ENCODE measurements at regions not wholly inside any gene's neighbourhood (a gene's known extent, or its start where the extent isn't known, plus 50 kb on each side); places are given as distances from the start of the nearest gene placed in this dataset.
"Not testable (repeated sequence)": the region's sequence is repeated elsewhere in the genome, so short reads cannot be mapped to it uniquely, and the experiment has no call there.

- H3K27me3 ChIP-seq; DNase-seq (ENCODE audit: low spot score); H3K36me3 ChIP-seq; H3K4me3 ChIP-seq; H3K4me1 ChIP-seq; H3K9me3 ChIP-seq; H3K27ac ChIP-seq: not testable (repeated sequence)
Measured at GRCh38 chr18:977732-978131, 73.1 kb downstream of the ADCYAP1 start.

GRCh38 chr18:980586-980985, 75.9 kb downstream of the ADCYAP1 start:
- no peaks in the 10 kb centered on the region for H3K36me3 ChIP-seq
- no peak for DNase-seq (ENCODE audit: low spot score)
- no peaks in the 10 kb centered on the region for H3K27me3 ChIP-seq
- peaks cover 0 to 9% of the 10 kb centered on the region in 2 donors for H3K9me3 ChIP-seq
- no peak overlapping the region for H3K4me3 ChIP-seq
- H3K27ac ChIP-seq, result no peak overlapping the region
- TF ChIP-seq CTCF (IDR thresholded peaks at IDR 0.05), result no peak
- H3K4me1 ChIP-seq, result peaks cover 0 to 1% of the 10 kb centered on the region in 2 donors

- DNase-seq (ENCODE audit: low spot score), result no peak
- no peaks in the 10 kb centered on the region for H3K27me3 ChIP-seq
- peaks cover 0 to 11% of the 10 kb centered on the region in 2 donors for H3K4me1 ChIP-seq
- H3K36me3 ChIP-seq, result no peaks in the 10 kb centered on the region
- no peak for TF ChIP-seq CTCF (IDR thresholded peaks at IDR 0.05)
- no peak overlapping the region for H3K27ac ChIP-seq
- no peak overlapping the region for H3K4me3 ChIP-seq
- H3K9me3 ChIP-seq, result peaks cover 0 to 9% of the 10 kb centered on the region in 2 donors
Measured at GRCh38 chr18:984004-984403, 79.3 kb downstream of the ADCYAP1 start.

- no peaks in the 10 kb centered on the region for H3K9me3 ChIP-seq
- no peak for DNase-seq (ENCODE audit: low spot score)
- TF ChIP-seq CTCF (IDR thresholded peaks at IDR 0.05), result no peak
Measured at GRCh38 chr18:985212-985661, 80.6 kb downstream of the ADCYAP1 start.

GRCh38 chr18:986051-986450, 81.4 kb downstream of the ADCYAP1 start:
- peaks cover 0 to 11% of the 10 kb centered on the region in 2 donors for H3K4me1 ChIP-seq
- H3K4me3 ChIP-seq, result no peak overlapping the region
- no peaks in the 10 kb centered on the region for H3K36me3 ChIP-seq
- DNase-seq (ENCODE audit: low spot score), result no peak
- no peaks in the 10 kb centered on the region for H3K27me3 ChIP-seq
- H3K27ac ChIP-seq, result no peak overlapping the region
- H3K9me3 ChIP-seq, result no peaks in the 10 kb centered on the region
- no peak for TF ChIP-seq CTCF (IDR thresholded peaks at IDR 0.05)

More at GRCh38 chr18:985212-985661, 80.6 kb downstream of the ADCYAP1 start:
- Histone ChIP-seq H3K4me1 (peaks cover 0 to 11% of the 10 kb centered on the region in 2 donors), H3K4me3 (no peak overlapping the region), H3K27me3 (no peaks in the 10 kb centered on the region), H3K27ac (peak overlapping the region in 1 of 2 donors; percentile 33), H3K36me3 (no peaks in the 10 kb centered on the region)

- no peak for TF ChIP-seq CTCF (IDR thresholded peaks at IDR 0.05)
- H3K9me3 ChIP-seq, result no peaks in the 10 kb centered on the region
- H3K27me3 ChIP-seq, result no peaks in the 10 kb centered on the region
- H3K4me3 ChIP-seq, result no peak overlapping the region
- no peaks in the 10 kb centered on the region for H3K36me3 ChIP-seq
- no peak for DNase-seq (ENCODE audit: low spot score)
- H3K4me1 ChIP-seq, result peaks cover 0 to 11% of the 10 kb centered on the region in 2 donors
- no peak overlapping the region for H3K27ac ChIP-seq
Measured at GRCh38 chr18:986552-986951, 81.9 kb downstream of the ADCYAP1 start.
